HuH-7.5 (cell line): ENCODE measurements at regions not wholly inside any gene's neighbourhood (a gene's known extent, or its start where the extent isn't known, plus 50 kb on each side); places are given as distances from the start of the nearest gene placed in this dataset.
"Not testable (repeated sequence)": the region's sequence is repeated elsewhere in the genome, so short reads cannot be mapped to it uniquely, and the experiment has no call there.

Experiments used
- DNase-seq: peaks from one replicate; pipeline ENCODE4 v3.0.0; 2011; ENCODE audit warnings: low spot score

GRCh38 chr11:106277484-106277883 lies 200.0 kb downstream of the AASDHPPT start:
- DNase-seq, result no peak

GRCh38 chr11:106278391-106278790 lies 200.9 kb downstream of the AASDHPPT start:
- DNase-seq, result no peak

- DNase-seq, result no peak
Measured at GRCh38 chr11:106280036-106280435, 202.6 kb downstream of the AASDHPPT start.

DNA sequence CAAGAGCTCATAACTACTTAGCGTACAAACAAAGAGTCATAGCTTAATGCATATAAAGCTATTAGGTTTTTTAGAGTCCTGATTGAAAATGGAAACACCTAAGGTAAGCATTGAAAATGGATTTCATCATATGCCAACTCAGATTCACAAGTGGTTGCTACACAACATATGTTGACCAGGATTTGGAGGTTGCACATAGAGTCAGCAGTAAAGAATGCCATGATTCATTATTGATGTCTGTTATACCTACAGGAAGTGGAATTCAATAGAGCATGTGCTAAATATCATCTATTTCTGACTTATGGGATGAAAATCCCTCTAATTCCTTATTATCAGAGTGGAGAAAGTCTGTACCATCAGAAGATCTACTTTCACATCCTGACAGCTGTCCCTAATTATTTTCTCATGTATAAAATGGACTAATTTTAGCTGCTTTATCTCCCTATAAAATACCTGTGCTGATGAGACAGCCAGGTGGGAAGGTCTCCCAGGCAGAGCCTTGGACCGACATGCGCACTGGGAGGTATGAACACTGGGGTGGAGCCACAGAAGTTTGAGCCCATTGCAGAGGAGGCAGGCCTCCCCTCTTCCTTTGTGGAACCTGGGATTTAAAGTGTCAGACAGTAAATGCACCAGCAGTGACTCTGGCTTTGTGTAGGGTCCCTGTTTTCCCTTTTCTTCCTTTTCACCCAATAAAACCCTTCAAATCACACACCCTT lies 204.2 kb downstream of the AASDHPPT start:
- DNase-seq, result no peak

DNA sequence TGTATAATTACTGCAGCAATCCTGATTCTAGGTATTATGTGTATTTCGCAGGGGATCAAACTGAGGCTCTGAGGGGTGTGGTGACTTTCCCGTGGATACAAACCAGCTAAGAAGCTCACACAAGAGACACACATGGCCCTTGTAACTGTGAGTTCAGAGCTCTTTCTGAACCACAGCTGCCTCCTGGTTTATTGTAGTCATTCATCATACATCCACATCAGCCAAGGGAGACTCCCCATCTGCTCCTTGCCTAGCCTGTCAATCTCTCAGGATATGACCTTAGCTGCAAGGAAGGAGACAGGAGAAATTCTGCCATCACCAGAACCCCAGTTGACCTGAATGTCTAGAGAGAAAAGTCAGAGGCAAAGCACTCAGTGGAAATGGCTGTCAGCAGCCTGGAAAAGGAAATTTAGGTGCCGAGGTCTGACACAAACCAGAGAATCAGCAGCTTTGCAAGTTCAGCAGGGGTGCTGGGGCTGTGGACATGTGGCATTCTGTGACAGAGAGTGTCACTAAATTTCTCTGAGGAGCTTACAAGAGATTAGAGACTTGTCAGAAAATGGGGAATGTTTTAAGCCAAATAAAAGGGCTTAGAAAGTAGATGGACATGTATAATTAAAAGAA lies 209.5 kb downstream of the AASDHPPT start:
- no peak for DNase-seq

DNA sequence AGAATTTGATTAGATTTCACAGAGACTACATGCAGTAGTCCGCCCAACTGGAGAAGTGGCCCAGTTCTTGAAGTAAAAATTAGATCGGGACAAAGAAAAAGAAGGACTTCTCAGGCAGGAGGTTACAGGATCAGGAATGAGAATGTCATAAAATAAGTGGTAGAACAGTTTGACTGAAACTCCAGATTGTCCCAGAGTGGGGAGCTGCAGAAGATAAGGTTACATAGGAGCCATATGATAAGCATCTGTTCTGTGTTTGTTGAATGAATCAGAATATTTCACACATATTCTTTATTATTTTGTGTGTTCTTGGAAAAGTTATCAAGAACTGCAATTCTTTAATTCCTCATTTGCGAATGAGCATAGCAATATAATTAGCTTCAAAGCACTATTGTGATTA lies 210.6 kb downstream of the AASDHPPT start:
- no peak for DNase-seq

- no peak for DNase-seq
Measured at GRCh38 chr11:106288822-106289387, 211.4 kb downstream of the AASDHPPT start.

DNA sequence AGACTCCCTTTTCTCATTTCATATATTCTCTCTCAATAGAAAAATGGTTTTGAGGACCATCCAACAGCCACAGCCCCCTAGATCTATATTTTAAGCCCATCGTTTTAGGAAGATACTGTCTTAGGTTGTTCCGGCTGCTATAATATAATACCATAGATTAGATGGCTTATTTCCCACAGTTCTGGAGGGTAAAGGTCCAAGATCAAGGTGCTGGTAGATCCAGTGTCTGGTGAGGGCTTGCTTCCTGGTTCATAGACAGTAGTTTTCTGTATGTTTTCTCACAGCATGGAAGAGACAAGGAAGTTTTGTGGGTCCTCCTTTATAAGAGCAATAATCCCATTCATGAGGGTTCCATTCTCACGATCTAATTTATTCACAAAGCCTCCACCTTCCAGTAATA lies 215.1 kb downstream of the AASDHPPT start:
- no peak for DNase-seq

- no peak for DNase-seq
Measured at GRCh38 chr11:106295974-106296373, 218.5 kb downstream of the AASDHPPT start.

GRCh38 chr11:106302416-106302815 lies 225.0 kb downstream of the AASDHPPT start:
- no peak for DNase-seq

- DNase-seq, result no peak
Measured at GRCh38 chr11:106304274-106304673, 226.8 kb downstream of the AASDHPPT start.

DNA sequence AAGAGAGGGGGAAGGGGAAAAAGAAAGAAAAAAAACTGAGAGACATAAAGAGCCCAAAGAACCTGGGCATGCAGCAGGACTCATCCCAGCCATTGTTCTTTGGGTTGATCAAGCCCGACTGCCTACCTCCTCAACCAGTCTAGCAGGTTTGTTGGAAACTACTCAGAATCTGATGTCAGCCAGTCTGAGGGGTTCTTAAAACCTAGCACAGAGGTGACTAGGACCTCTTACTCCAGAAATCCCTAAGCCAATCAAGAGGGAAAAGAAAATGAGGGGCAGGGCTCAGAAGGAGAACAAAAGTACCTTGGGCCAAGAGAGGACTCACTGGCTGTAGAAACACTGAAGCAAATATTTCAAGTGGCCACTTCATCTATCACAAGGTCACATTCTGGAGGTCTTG lies 228.0 kb downstream of the AASDHPPT start:
- no peak for DNase-seq

- no peak for DNase-seq
Measured at GRCh38 chr11:106306942-106307341, 229.5 kb downstream of the AASDHPPT start.

DNA sequence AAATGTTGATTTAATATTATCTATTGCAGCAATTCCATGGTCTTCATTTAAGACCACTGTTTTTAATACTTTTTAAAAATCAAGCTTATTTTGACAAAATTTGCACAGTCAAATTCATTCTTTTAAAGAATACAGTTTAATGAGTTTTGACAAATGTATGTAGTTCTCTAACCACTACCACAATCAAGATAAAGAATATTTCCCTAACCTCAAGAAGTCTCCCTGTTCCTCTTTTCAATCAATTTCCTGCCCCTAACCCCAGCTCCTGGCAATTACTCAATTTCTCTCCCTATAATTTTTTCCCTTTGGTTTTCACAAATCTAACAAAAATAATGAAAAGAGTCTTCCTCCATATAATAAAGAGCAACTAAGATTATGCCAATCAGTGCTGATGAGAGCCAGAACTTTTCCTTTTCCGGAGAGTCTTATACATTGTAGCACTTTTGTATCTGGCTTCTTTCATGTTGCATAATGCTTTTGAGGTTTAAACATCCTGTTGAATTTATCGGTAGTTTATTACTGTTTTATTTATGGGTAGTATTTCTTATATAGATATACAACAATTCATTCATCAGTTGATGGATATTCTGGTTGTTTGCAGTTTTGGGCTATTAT lies 231.7 kb downstream of the AASDHPPT start:
- no peak for DNase-seq

GRCh38 chr11:106311531-106312230 lies 234.2 kb downstream of the AASDHPPT start:
- DNase-seq, result no peak

- not testable (repeated sequence) for DNase-seq
Measured at GRCh38 chr11:106317208-106317773, 239.8 kb downstream of the AASDHPPT start.

- no peak for DNase-seq
Measured at GRCh38 chr11:106321601-106322000, 244.1 kb downstream of the AASDHPPT start.

DNA sequence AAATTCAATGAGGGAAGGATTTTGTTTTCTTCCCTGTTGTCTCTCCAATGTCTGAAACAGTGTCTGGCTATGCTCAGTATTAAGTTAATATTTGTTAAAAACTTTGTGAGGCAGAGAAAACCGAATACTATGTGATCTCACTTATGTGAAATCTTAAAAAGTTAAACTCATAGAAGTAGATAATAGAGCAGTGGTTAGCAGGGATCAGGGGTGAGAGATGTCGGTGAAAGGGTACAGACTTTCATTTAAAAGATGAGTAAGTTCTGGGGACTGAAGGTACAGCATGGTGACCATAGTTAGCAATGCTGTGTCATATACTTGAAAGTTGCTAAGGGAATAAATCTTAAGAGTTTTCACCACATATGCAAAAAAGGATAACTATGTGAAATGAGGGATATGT lies 244.6 kb downstream of the AASDHPPT start:
- no peak for DNase-seq

GRCh38 chr11:106326087-106326486 lies 248.6 kb downstream of the AASDHPPT start:
- no peak for DNase-seq

GRCh38 chr11:106327134-106327533 lies 249.7 kb downstream of the AASDHPPT start:
- no peak for DNase-seq

DNA sequence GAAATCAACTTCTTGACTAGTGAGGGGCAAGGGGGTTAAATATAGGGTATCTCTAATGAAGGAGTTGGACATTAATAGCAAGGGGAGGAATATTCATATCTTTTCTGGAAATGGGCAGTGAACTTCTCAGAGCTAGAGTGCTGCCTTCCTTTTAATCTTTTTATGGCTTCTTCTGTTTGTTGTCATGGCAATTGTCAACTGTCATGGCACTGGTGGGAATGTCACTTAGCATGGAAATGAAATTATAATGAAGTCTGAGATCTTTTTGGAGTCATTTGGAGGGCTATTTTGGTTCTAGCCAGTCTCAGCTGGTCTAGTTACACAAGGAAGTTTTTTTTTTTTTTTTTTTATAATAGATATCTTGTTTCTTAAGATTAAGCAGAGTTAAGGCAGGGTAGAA lies 250.2 kb downstream of the AASDHPPT start:
- no peak for DNase-seq
